Hepatocyte (in vitro differentiated cells): ENCODE measurements at regions not wholly inside any gene's neighbourhood (a gene's known extent, or its start where the extent isn't known, plus 50 kb on each side); places are given as distances from the start of the nearest gene placed in this dataset.
"Not testable (repeated sequence)": the region's sequence is repeated elsewhere in the genome, so short reads cannot be mapped to it uniquely, and the experiment has no call there.

ENCODE experiments used
- DNase-seq: peaks from one replicate; pipeline ENCODE4 v3.0.0-alpha.2; 2016; ENCODE audit warnings: low spot score
- H2AFZ ChIP-seq: fragments of 200-600 bp; sonication (generic); 2 replicates; pipeline ENCODE4 v1.6.0; 2016; ENCODE audit warnings: antibody characterized with exemption, mild to moderate bottlenecking
- H3K27ac ChIP-seq: fragments of 200-600 bp; sonication (generic); 2 replicates; pipeline ENCODE4 v1.5.1; 2016; ENCODE audit warnings: mild to moderate bottlenecking
- H3K27me3 ChIP-seq: fragments of 200-600 bp; sonication (generic); 2 replicates; pipeline ENCODE4 v1.6.1; 2016
- H3K36me3 ChIP-seq: fragments of 200-600 bp; sonication (generic); replicated peaks from 2 replicates; pipeline ENCODE4 v1.5.1; 2016; ENCODE audit warnings: low read depth; ENCODE audit not compliant: insufficient read depth
- H3K4me1 ChIP-seq: fragments of 200-600 bp; sonication (generic); 2 replicates; pipeline ENCODE4 v1.5.1; 2016; ENCODE audit warnings: mild to moderate bottlenecking, moderate library complexity; ENCODE audit not compliant: insufficient read depth
- H3K4me2 ChIP-seq: fragments of 200-600 bp; sonication (generic); 2 replicates; pipeline ENCODE4 v1.6.0; 2016
- H3K4me3 ChIP-seq: fragments of 200-600 bp; sonication (generic); 2 replicates; pipeline ENCODE4 v1.5.1; 2016; ENCODE audit warnings: mild to moderate bottlenecking
- H3K79me2 ChIP-seq: fragments of 200-600 bp; sonication (generic); 2 replicates; pipeline ENCODE4 v1.6.0; 2017; ENCODE audit warnings: mild to moderate bottlenecking
- H3K9me2 ChIP-seq: fragments of 200-600 bp; sonication (generic); replicated peaks from 2 replicates; pipeline ENCODE4 v1.6.0; 2017; ENCODE audit warnings: mild to moderate bottlenecking; ENCODE audit not compliant: insufficient read depth
- H3K9me3 ChIP-seq: fragments of 200-600 bp; sonication (generic); 2 replicates; pipeline ENCODE4 v1.5.1; 2016; ENCODE audit warnings: low read depth, mild to moderate bottlenecking
- H4K20me1 ChIP-seq: fragments of 200-600 bp; sonication (generic); 2 replicates; pipeline ENCODE4 v1.6.0; 2016; ENCODE audit warnings: mild to moderate bottlenecking; ENCODE audit not compliant: insufficient read depth, poor library complexity, severe bottlenecking
- EZH2 ChIP-seq: fragments of 200-600 bp; sonication (generic); IDR thresholded peaks from 2 replicates; pipeline ENCODE4 v1.6.1; 2016; ENCODE audit warnings: antibody characterized with exemption, mild to moderate bottlenecking, borderline replicate concordance
- EZH2phosphoT487 ChIP-seq: fragments of 200-600 bp; sonication (generic); IDR thresholded peaks from one replicate; pipeline ENCODE4 v1.6.1; 2018; ENCODE audit warnings: antibody characterized with exemption, mild to moderate bottlenecking, low read depth, moderate library complexity; ENCODE audit not compliant: unreplicated experiment, severe bottlenecking
- WGBS: methylation state at CpG from one replicate; pipeline ENCODE4 v1.1.6; 2016; ENCODE audit warnings: low lambda C conversion rate; ENCODE audit errors: missing lambda C conversion rate; 5-methylcytosine and 5-hydroxymethylcytosine counted together
- TF ChIP-seq, protein P1 (sequence below): fragments of 200-600 bp; sonication (generic); IDR thresholded peaks from 2 replicates; pipeline ENCODE4 v1.5.1; 2016; ENCODE audit warnings: antibody characterized with exemption, mild to moderate bottlenecking; ENCODE audit not compliant: poor library complexity

DNA sequence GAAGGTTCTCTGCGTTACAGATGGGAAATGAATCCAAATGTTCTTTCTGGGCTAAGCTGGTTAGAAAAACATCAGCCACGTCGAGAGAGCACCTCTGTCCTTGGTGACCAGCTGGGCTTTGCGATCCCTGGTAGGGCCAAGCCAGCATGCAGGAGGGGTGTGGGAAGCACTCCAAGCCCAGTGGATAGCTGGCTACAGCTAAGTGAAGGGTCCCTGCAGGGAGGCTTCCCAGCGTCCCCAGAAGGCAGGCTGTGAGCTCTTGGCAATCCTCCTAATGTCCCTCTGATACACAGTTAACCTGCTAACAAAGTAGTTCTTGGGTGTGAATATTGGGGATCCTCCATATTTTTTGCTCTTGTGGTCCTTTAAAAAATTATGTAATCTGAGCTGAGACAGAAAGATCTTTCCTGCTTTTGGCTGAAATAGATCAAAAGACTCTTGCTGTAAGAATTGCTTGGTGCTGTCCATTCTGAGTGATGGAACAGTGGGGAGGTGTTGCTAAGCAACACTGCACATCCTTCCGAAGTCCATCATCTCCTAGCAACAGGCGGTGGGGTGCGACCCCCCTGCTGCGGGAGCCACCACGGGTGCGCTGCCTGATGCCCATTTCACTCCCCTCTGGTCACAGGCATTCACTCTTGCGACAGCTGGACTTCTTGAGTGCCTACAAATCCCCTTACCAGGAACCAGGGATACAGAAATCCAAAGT, 88.5 kb upstream of the UXS1 start:
- no peaks in the 10 kb centered on the region for H3K79me2 ChIP-seq
- H3K9me2 ChIP-seq = no peaks in the 10 kb centered on the region
- no peaks in the 10 kb centered on the region for H3K4me1 ChIP-seq
- no peaks in the 10 kb centered on the region for H4K20me1 ChIP-seq
- no peaks in the 10 kb centered on the region for H3K27me3 ChIP-seq
- no peak overlapping the region for H3K4me3 ChIP-seq
- 83% methylated on average over 12 of the region's 12 CpGs for WGBS
- TF ChIP-seq EZH2phosphoT487 = no peak
- no peak overlapping the region for H3K27ac ChIP-seq
- DNase-seq = no peak
- no peaks in the 10 kb centered on the region for H3K36me3 ChIP-seq
- no peaks in the 10 kb centered on the region for H3K9me3 ChIP-seq
- no peak overlapping the region for H2AFZ ChIP-seq
- no peak overlapping the region for H3K4me2 ChIP-seq

DNA sequence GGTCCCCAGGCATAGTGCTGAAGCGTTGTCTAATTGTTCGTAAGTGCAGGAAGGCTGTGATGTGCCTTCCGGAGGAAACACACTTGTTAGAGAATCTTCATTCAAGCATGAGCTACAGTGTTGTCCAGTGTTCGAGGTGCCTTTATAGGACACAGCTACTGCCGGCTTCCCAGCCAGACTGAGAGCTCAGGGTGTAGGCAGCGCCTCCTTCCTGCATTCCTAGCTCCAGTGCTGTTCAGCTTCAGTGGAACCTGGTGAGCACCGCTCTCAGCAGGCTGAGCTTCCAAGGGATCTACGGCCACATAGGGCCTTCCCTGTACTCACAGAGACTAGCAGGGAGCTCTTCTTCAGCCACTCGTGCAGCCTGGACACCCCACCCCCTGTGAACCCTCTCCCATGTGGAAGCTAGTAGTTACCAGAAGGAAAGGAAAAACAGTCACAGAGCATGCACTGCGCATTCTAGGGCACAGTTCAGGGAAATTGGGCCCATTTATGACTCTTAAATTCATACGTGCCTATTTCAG, 87.9 kb upstream of the UXS1 start:
- 89% methylated on average over 10 of the region's 11 CpGs for WGBS

DNA sequence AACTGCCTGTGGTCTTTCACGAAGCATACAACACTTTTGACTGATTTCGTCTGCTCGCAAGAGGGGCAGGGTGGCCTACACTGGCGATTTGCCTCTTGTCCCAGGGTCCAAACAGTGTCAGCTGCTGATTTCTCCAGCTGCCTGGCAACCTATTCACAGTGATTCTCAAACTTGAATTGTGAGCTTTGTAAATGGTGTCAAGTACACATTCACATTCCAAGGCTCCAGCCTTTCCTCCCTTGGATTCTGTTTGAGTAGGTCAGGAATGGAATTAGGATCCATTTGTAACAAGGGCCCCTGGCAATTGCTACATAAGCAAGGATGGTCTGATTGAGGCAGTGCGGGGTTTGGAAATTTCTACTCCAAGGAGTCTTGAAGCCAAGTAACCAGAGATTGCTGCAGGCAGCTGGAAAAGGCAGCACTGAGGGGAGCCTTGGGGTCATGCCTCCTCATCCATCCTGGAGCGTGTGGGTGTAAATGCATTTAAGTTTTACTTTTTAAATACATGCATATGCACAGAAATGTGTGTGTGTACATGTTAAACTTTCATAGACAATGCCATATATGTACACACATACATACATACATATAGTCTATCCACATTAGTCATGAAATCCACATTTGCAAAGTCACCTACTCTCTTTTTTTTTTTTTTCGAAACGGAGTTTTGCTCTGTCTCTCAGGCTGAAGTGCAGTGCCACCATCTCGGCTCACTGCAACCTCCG, 86.8 kb upstream of the UXS1 start:
- no peak for TF ChIP-seq EZH2
- no peak for TF ChIP-seq EZH2phosphoT487
- TF ChIP-seq, protein P1, sequence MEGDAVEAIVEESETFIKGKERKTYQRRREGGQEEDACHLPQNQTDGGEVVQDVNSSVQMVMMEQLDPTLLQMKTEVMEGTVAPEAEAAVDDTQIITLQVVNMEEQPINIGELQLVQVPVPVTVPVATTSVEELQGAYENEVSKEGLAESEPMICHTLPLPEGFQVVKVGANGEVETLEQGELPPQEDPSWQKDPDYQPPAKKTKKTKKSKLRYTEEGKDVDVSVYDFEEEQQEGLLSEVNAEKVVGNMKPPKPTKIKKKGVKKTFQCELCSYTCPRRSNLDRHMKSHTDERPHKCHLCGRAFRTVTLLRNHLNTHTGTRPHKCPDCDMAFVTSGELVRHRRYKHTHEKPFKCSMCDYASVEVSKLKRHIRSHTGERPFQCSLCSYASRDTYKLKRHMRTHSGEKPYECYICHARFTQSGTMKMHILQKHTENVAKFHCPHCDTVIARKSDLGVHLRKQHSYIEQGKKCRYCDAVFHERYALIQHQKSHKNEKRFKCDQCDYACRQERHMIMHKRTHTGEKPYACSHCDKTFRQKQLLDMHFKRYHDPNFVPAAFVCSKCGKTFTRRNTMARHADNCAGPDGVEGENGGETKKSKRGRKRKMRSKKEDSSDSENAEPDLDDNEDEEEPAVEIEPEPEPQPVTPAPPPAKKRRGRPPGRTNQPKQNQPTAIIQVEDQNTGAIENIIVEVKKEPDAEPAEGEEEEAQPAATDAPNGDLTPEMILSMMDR = no peak
- no peak overlapping the region for H3K27ac ChIP-seq
- H4K20me1 ChIP-seq = no peaks in the 10 kb centered on the region
- H3K27me3 ChIP-seq = no peaks in the 10 kb centered on the region
- no peaks in the 10 kb centered on the region for H3K9me3 ChIP-seq
- H3K4me2 ChIP-seq = no peak overlapping the region
- no peaks in the 10 kb centered on the region for H3K9me2 ChIP-seq
- H3K36me3 ChIP-seq = no peaks in the 10 kb centered on the region
- 77% methylated on average over 10 of the region's 10 CpGs for WGBS
- DNase-seq = no peak
- no peaks in the 10 kb centered on the region for H3K4me1 ChIP-seq
- no peak overlapping the region for H2AFZ ChIP-seq
- no peaks in the 10 kb centered on the region for H3K79me2 ChIP-seq
- H3K4me3 ChIP-seq = no peak overlapping the region

More for the DNA sequence above, 87.9 kb upstream of the UXS1 start:
- not testable (repeated sequence) for H3K27ac ChIP-seq, H3K79me2 ChIP-seq, H3K9me3 ChIP-seq, H3K9me2 ChIP-seq, H3K4me1 ChIP-seq, H3K27me3 ChIP-seq, H3K36me3 ChIP-seq, H4K20me1 ChIP-seq, H3K4me3 ChIP-seq, H2AFZ ChIP-seq, H3K4me2 ChIP-seq, DNase-seq

DNA sequence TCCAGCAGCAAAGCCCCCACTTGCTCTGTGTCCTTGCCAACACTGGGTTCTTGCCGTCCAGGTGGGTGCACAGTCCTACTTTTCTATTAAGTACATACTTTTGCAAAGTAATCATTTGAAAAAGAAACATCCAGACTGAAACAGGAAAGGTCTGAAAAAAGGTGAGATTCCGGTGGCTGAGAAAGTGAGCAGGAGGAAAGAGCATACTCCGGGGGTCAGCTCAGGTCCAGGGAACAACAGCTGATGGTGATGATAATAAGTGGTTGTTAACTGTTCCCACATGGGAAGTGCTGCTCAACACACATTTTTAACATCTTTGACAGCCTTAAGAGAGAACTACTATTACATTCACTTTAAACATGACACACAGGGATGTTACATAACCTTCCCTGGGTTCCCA, 86.1 kb upstream of the UXS1 start:
- H3K4me3 ChIP-seq = no peak overlapping the region
- no peaks in the 10 kb centered on the region for H3K9me3 ChIP-seq
- H3K4me2 ChIP-seq = no peak overlapping the region
- no peaks in the 10 kb centered on the region for H3K36me3 ChIP-seq
- WGBS = 48% methylated on average over 3 of the region's 3 CpGs
- H3K79me2 ChIP-seq = no peaks in the 10 kb centered on the region
- H2AFZ ChIP-seq = no peak overlapping the region
- H3K9me2 ChIP-seq = no peaks in the 10 kb centered on the region
- H3K27ac ChIP-seq = no peak overlapping the region
- no peaks in the 10 kb centered on the region for H3K27me3 ChIP-seq
- DNase-seq = no peak
- TF ChIP-seq, protein P1 = no peak
- no peak for TF ChIP-seq EZH2phosphoT487
- no peak for TF ChIP-seq EZH2
- no peaks in the 10 kb centered on the region for H4K20me1 ChIP-seq
- H3K4me1 ChIP-seq = no peaks in the 10 kb centered on the region
